ENCODE measurements at regions not wholly inside any gene's neighbourhood (a gene's known extent, or its start where the extent isn't known, plus 50 kb on each side); places are given as distances from the start of the nearest gene placed in this dataset.

DNA sequence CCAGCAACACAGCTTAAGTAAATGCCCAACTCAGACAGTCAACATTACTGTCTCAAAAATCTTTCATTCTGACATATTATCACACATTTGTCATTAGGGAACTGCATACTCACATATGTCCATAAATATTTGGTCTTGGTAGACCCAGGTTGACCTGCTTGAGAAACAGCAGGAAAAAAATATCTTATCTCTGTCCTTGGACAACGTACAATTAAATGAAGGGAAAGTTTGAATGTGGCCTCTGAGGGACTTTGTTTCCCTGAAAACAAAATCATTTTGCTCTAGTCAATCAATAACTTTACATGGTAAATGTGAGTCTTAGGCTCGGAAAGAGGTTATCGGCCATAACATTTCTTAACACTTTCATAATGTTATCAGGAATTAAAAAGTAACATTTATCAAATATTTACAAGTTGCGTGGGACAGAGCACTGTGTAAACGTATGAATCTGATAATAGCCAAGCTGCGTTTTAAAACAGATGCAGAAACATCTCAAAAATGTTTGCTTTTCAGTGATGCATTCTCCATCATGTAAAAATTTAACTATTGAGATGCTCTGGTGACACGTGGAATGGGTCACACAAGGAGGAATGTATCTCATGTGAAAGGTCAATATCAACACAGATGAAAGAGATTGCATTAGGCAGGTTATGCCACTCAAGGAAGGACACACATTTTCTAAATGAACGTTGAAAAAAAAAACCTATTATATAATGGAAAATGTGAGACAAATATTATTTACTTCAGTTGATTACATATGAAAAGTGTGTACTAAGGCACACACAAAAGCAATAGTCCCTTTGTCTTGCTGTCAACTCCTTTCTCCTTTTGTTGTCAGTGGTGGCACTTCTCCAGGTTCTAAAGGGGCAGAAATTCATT is 304.4 kb downstream of the WDR72 start:
- TF ChIP-seq CTCF (IDR thresholded peaks at IDR 0.05): no peak
- no peak for TF ChIP-seq POLR2A (IDR thresholded peaks at IDR 0.05; ENCODE audit: low read depth)
- TF ChIP-seq POLR2AphosphoS5 (IDR thresholded peaks at IDR 0.05): no peak

Measured in esophagus muscularis mucosa (tissue), 3 donors.